B cell (primary cell): ENCODE measurements at regions not wholly inside any gene's neighbourhood (a gene's known extent, or its start where the extent isn't known, plus 50 kb on each side); places are given as distances from the start of the nearest gene placed in this dataset.

Experiments used
- EZH2 ChIP-seq: IDR thresholded peaks from 2 replicates; pipeline ENCODE4 v1.6.1; 2012; ENCODE audit warnings: borderline replicate concordance, low read depth, mild to moderate bottlenecking, moderate library complexity, low read length; ENCODE audit not compliant: insufficient read depth, poor library complexity, severe bottlenecking
- TF ChIP-seq, protein P1 (sequence below): fragments of 200-600 bp; IDR thresholded peaks from one replicate; pipeline ENCODE4 v1.8.0; 2022; ENCODE audit warnings: antibody characterized with exemption, mild to moderate bottlenecking

DNA sequence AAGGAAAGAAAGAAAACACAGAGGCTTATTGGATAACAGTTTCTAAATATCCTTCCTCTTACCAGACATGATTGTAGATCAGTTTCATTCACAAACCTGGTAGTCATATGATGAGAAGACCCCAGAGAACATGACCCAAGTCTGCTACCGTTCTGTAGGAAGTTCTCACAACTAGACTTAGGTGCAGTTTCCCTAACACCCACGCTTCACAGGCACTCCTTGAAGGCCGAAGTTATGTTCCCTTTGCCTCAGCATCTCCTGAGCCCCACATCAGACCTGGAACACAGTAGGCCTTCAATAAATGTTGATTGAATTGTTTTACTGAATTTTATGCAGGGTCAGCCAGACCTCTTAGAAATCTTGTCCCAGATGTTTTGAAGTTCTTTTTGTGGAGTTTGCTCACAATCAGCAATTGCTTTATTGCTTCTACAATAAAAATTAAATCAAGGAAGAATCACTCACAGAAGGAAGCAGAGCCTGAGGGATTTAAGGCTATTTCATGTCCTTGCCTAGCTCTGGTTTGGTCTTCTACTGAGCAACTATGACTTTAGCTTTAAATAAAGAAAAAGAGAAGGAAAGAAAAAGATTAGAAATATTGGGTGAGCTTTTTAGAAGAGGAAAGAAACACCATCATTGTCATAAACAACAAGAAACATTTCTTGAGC is 138.6 kb upstream of the MDM1 start:
- no peak for TF ChIP-seq EZH2
- TF ChIP-seq, protein P1, sequence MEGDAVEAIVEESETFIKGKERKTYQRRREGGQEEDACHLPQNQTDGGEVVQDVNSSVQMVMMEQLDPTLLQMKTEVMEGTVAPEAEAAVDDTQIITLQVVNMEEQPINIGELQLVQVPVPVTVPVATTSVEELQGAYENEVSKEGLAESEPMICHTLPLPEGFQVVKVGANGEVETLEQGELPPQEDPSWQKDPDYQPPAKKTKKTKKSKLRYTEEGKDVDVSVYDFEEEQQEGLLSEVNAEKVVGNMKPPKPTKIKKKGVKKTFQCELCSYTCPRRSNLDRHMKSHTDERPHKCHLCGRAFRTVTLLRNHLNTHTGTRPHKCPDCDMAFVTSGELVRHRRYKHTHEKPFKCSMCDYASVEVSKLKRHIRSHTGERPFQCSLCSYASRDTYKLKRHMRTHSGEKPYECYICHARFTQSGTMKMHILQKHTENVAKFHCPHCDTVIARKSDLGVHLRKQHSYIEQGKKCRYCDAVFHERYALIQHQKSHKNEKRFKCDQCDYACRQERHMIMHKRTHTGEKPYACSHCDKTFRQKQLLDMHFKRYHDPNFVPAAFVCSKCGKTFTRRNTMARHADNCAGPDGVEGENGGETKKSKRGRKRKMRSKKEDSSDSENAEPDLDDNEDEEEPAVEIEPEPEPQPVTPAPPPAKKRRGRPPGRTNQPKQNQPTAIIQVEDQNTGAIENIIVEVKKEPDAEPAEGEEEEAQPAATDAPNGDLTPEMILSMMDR = no peak
